Vagina (tissue), 2 donors: ENCODE measurements at regions not wholly inside any gene's neighbourhood (a gene's known extent, or its start where the extent isn't known, plus 50 kb on each side); places are given as distances from the start of the nearest gene placed in this dataset.
"Not testable (repeated sequence)": the region's sequence is repeated elsewhere in the genome, so short reads cannot be mapped to it uniquely, and the experiment has no call there.

Source experiments
- DNase-seq, 2 donors: peaks; one replicate each; pipeline ENCODE4 v3.0.0-alpha.2; 2017; ENCODE audit errors: extremely low spot score in 2 of 2
- H3K27ac ChIP-seq: fragments of 200-600 bp; sonication (generic); one replicate; pipeline ENCODE4 v1.5.1; 2019
- H3K27me3 ChIP-seq: fragments of 200-600 bp; sonication (generic); one replicate; pipeline ENCODE4 v1.5.1; 2019
- H3K36me3 ChIP-seq, 2 donors: fragments of 200-600 bp; sonication (generic); one replicate each; pipeline ENCODE4 v1.5.1; 2017 to 2019
- H3K4me1 ChIP-seq: fragments of 200-600 bp; sonication (generic); one replicate; pipeline ENCODE4 v1.5.1; 2019
- H3K4me3 ChIP-seq, 2 donors: fragments of 200-600 bp; sonication (generic); 1 replicate in 1 of 2; 2 replicates in 1 of 2; pipeline ENCODE4 v1.5.1; 2016 to 2019
- H3K9me3 ChIP-seq: fragments of 200-600 bp; sonication (generic); one replicate; pipeline ENCODE4 v1.5.1; 2019
- POLR2A ChIP-seq, 2 donors: fragments of 450-650 bp; IDR thresholded peaks; one replicate each; pipeline ENCODE4 v1.6.1; 2017; ENCODE audit warnings: antibody characterized with exemption in 2 of 2, mild to moderate bottlenecking in 2 of 2, moderate library complexity in 2 of 2
- POLR2AphosphoS5 ChIP-seq, 2 donors: sonication (generic); formaldehyde crosslinking; IDR thresholded peaks; one replicate each; pipeline ENCODE4 v1.9.0; 2017; ENCODE audit warnings: antibody characterized with exemption in 2 of 2, mild to moderate bottlenecking in 2 of 2, low read depth in 1 of 2; ENCODE audit not compliant: insufficient read depth in 1 of 2
- intact Hi-C: fragments of 100-400 bp; cut with DNase I; formaldehyde crosslinking; loops from one replicate; pipeline ENCODE4 v1.15.1; 2023
- TF ChIP-seq, protein P1 (sequence below), 3 experiments: fragments of 450-650 bp in 2 of 3; fragments of 200-600 bp in 1 of 3; sonication (generic) in 1 of 3; IDR thresholded peaks; one replicate each; pipeline ENCODE4 v1.5.1; 2017 to 2019; ENCODE audit warnings: antibody characterized with exemption in 3 of 3, mild to moderate bottlenecking in 2 of 3, moderate library complexity in 2 of 3

DNA sequence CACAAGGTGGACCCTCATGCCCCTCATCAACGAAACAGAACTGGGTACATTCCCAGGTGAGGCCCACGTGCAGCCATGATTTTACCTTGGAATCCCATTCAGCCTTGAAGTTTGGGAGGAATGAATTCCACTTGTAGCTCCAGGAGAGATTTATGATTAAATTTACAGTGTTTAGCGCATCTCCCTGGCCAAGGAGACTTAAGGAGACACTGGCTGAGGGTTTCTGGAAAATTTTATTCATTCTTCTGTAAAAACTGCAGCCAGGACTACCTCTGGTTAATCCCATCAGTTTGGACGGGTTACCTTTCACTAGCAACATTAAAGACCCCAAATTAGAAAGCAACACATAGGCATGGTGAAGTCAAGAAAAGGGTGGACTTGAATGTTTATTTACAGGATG is 87.2 kb upstream of the SMURF2 start:
- Histone ChIP-seq H3K27ac (no peak overlapping the region), H3K36me3 (peaks cover 0 to 32% of the 10 kb centered on the region in 2 donors), H3K4me1 (no peaks in the 10 kb centered on the region), H3K9me3 (no peaks in the 10 kb centered on the region), H3K27me3 (no peaks in the 10 kb centered on the region), H3K4me3 (no peak overlapping the region)
- intact Hi-C loops: loop anchor here (10.0 kb wide), 1 partner anchor 85 kb away; the partner anchor contains the start of gene SMURF2
- no peak for TF ChIP-seq POLR2A (IDR thresholded peaks at IDR 0.05)
- TF ChIP-seq, protein P1, sequence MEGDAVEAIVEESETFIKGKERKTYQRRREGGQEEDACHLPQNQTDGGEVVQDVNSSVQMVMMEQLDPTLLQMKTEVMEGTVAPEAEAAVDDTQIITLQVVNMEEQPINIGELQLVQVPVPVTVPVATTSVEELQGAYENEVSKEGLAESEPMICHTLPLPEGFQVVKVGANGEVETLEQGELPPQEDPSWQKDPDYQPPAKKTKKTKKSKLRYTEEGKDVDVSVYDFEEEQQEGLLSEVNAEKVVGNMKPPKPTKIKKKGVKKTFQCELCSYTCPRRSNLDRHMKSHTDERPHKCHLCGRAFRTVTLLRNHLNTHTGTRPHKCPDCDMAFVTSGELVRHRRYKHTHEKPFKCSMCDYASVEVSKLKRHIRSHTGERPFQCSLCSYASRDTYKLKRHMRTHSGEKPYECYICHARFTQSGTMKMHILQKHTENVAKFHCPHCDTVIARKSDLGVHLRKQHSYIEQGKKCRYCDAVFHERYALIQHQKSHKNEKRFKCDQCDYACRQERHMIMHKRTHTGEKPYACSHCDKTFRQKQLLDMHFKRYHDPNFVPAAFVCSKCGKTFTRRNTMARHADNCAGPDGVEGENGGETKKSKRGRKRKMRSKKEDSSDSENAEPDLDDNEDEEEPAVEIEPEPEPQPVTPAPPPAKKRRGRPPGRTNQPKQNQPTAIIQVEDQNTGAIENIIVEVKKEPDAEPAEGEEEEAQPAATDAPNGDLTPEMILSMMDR (IDR thresholded peaks at IDR 0.05): no peak
- no peak for TF ChIP-seq POLR2AphosphoS5 (IDR thresholded peaks at IDR 0.05; ENCODE audit: insufficient read depth in 1 of 2, low read depth in 1 of 2)
- DNase-seq: no peak

DNA sequence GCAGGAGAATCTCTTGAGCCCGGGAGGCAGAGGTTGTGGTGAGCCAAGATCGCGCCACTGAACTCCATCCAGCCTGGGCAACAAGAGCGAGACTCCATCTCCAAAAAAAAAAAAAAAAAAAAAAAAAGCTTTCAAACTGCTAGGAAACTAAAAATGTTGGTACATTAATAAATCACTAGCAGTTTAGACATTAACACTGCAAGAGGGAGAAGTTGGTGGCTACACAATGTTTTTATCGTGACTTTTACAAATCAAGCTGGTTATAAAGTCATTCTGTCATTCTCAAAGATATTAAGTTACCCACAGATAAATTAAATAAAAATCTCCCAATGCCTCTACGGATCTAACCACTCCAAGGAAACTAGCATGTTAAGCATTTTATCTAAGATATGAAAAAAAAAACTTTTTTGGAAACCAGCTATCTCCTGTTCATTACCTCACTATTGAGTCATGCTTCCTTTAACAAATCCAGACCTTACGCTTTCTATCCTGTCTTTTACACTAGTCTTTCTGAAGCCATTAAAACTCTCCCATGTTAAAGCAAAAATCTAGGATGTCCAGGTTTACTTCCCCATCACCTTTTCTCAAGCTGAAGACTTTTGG is 85.9 kb upstream of the SMURF2 start:
- intact Hi-C loops: loop anchor here (10.0 kb wide), 1 partner anchor 83 kb away; the partner anchor contains the start of gene SMURF2
- DNase-seq: no peak
- Histone ChIP-seq H3K27ac (no peak overlapping the region), H3K9me3 (no peaks in the 10 kb centered on the region), H3K36me3 (peaks cover 0 to 20% of the 10 kb centered on the region in 2 donors), H3K27me3 (no peaks in the 10 kb centered on the region), H3K4me1 (no peaks in the 10 kb centered on the region), H3K4me3 (no peak overlapping the region)
- TF ChIP-seq POLR2A (IDR thresholded peaks at IDR 0.05): no peak
- TF ChIP-seq, protein P1 (IDR thresholded peaks at IDR 0.05): no peak

DNA sequence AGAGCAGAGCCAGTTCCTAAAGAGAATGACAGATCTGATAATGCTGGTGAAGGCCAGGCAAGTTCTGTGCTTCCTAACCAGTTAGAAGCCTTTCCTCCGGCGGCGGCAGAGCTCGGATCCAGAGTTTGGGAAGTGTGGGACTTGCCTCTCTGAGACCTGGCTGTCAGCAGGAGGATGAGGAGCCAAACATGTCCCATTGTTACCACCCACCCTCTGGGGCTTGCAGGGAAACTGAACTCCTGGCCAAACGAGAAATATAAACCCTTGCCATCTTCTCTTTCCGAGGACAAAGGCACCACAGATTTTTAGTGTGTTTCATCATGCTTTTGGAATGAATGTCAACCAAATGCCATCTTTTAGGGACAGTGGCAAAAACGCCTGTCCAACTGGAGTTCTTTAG is 80.2 kb upstream of the SMURF2 start:
- H3K9me3 ChIP-seq: no peaks in the 10 kb centered on the region
- H3K27ac ChIP-seq: peak overlapping the region; percentile 44
- intact Hi-C loops: loop anchor here (10.0 kb wide), 1 partner anchor 78 kb away; the partner anchor contains the start of gene SMURF2
- peaks cover 26% of the 10 kb centered on the region for H3K4me1 ChIP-seq
- DNase-seq: no peak
- no peak overlapping the region for H3K4me3 ChIP-seq
- TF ChIP-seq POLR2AphosphoS5 (IDR thresholded peaks at IDR 0.05; ENCODE audit: insufficient read depth in 1 of 2, low read depth in 1 of 2) (no peak), POLR2A (IDR thresholded peaks at IDR 0.05) (no peak)
- TF ChIP-seq, protein P1 (IDR thresholded peaks at IDR 0.05): no peak
- H3K36me3 ChIP-seq: no peaks in the 10 kb centered on the region
- H3K27me3 ChIP-seq: no peaks in the 10 kb centered on the region

DNA sequence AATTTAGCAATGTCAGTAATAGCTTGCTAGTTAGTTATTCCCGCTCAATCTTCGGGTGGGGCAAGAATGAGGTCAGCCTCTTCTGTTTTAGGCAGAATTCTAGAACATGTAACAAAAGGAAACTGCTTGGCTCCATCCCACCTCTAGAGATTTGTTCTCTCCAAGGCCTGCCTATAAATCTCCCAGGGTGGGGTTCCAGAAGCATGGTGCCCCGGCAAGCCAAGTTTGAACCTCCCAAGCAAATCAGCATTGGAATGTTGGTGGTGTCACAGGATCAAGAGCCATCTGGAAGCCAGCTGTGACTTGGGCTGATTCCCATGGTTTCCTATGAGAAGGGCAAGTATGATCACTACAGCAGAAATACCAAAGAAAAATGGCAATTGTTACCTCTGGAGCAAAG is 79.8 kb upstream of the SMURF2 start:
- not testable (repeated sequence) for H3K36me3 ChIP-seq, DNase-seq, H3K9me3 ChIP-seq, H3K27me3 ChIP-seq, H3K4me3 ChIP-seq
- Histone ChIP-seq H3K27ac (peak overlapping the region; percentile 44), H3K4me1 (peaks cover 26% of the 10 kb centered on the region)
- intact Hi-C loops: loop anchor here (10.0 kb wide), 1 partner anchor 77 kb away; the partner anchor contains the start of gene SMURF2

DNA sequence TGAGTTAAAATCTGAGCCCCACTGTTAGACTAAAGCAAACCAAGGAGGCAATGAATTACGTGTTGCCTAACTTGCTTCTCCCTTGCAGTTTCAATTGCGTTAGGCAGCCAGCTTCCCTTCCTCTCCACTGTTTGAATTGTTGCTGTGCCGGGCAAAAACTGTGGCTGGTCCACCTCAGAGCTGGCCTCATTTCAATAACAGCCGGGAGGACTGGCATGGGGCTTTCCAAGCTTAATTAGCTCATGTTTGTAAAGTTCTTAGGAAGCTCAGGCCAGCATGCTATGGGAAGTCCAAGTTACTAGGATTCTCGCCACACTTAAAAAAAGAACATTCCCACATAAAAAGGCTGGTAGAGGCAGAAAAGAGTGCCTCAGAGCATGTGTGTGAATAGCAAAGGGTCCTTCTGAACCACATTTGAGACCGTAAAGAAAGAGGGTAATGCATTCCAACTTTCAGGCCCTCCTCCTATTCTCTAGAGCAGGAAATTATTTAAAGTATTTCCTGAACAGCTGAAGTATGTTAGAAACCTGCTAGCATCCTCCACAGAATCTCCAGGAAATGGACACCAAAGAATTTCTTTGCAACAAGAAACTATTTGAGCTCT is 79.0 kb upstream of the SMURF2 start:
- Histone ChIP-seq H3K4me1 (peaks cover 26% of the 10 kb centered on the region), H3K27ac (peak overlapping the region; percentile 55), H3K4me3 (no peak overlapping the region), H3K27me3 (no peaks in the 10 kb centered on the region), H3K36me3 (no peaks in the 10 kb centered on the region), H3K9me3 (no peaks in the 10 kb centered on the region)
- TF ChIP-seq POLR2A (IDR thresholded peaks at IDR 0.05): no peak
- TF ChIP-seq POLR2AphosphoS5 (IDR thresholded peaks at IDR 0.05; ENCODE audit: insufficient read depth in 1 of 2, low read depth in 1 of 2): no peak
- TF ChIP-seq, protein P1 (IDR thresholded peaks at IDR 0.05): no peak
- intact Hi-C loops: loop anchor here (10.0 kb wide), 1 partner anchor 76 kb away; the partner anchor contains the start of gene SMURF2
- DNase-seq: no peak
